NT2/D1 (cell line): ENCODE measurements at regions not wholly inside any gene's neighbourhood (a gene's known extent, or its start where the extent isn't known, plus 50 kb on each side); places are given as distances from the start of the nearest gene placed in this dataset.

Source experiments
- DNase-seq: peaks from one replicate; pipeline ENCODE4 v3.0.0-alpha.2; 2011; ENCODE audit warnings: low read depth, low spot score
- H3K27me3 ChIP-seq: 2 replicates; pipeline ENCODE4 v1.6.0; 2011; ENCODE audit warnings: mild to moderate bottlenecking; ENCODE audit not compliant: insufficient read length, insufficient read depth
- H3K36me3 ChIP-seq: 2 replicates; pipeline ENCODE4 v1.6.1; 2011; ENCODE audit warnings: mild to moderate bottlenecking, low read length, mixed read lengths; ENCODE audit not compliant: insufficient read depth, insufficient read length
- H3K4me1 ChIP-seq: 2 replicates; pipeline ENCODE4 v1.5.1; 2011; ENCODE audit not compliant: insufficient read depth, insufficient read length
- H3K4me3 ChIP-seq: 2 replicates; pipeline ENCODE4 v1.5.1; 2011; ENCODE audit warnings: low read depth; ENCODE audit not compliant: insufficient read length
- H3K9ac ChIP-seq: 2 replicates; pipeline ENCODE4 v1.6.0; 2011; ENCODE audit warnings: low read depth; ENCODE audit not compliant: insufficient read length
- H3K9me3 ChIP-seq: 2 replicates; pipeline ENCODE4 v1.5.1; 2011; ENCODE audit warnings: mild to moderate bottlenecking, low read length; ENCODE audit not compliant: insufficient read depth
- SUZ12 ChIP-seq: IDR thresholded peaks from 2 replicates; pipeline ENCODE4 v1.6.1; 2011; ENCODE audit not compliant: insufficient read length, insufficient read depth; ENCODE audit errors: extremely low read depth
- YY1 ChIP-seq: IDR thresholded peaks from 2 replicates; pipeline ENCODE4 v1.6.1; 2011; ENCODE audit not compliant: insufficient read length, insufficient read depth
- ZNF274 ChIP-seq: IDR thresholded peaks from 2 replicates; pipeline ENCODE4 v1.6.1; 2011; ENCODE audit warnings: mild to moderate bottlenecking, low read depth, low read length

GRCh38 chr5:67478337-67478736 lies 281.7 kb upstream of the CD180 start:
- Histone ChIP-seq H3K4me1 (no peaks in the 10 kb centered on the region), H3K27me3 (no peaks in the 10 kb centered on the region), H3K9me3 (no peaks in the 10 kb centered on the region), H3K36me3 (no peaks in the 10 kb centered on the region), H3K4me3 (no peak overlapping the region), H3K9ac (no peak overlapping the region)
- TF ChIP-seq ZNF274 (no peak), YY1 (no peak), SUZ12 (no peak)
- no peak for DNase-seq

GRCh38 chr5:67476995-67477394 lies 280.4 kb upstream of the CD180 start:
- Histone ChIP-seq H3K9ac (no peak overlapping the region), H3K4me1 (no peaks in the 10 kb centered on the region), H3K4me3 (no peak overlapping the region), H3K27me3 (no peaks in the 10 kb centered on the region), H3K9me3 (no peaks in the 10 kb centered on the region), H3K36me3 (no peaks in the 10 kb centered on the region)
- DNase-seq, result no peak
- TF ChIP-seq YY1 (no peak), ZNF274 (no peak), SUZ12 (no peak)

- Histone ChIP-seq H3K9ac (no peak overlapping the region), H3K4me1 (no peaks in the 10 kb centered on the region), H3K9me3 (no peaks in the 10 kb centered on the region), H3K4me3 (no peak overlapping the region), H3K36me3 (no peaks in the 10 kb centered on the region), H3K27me3 (no peaks in the 10 kb centered on the region)
- no peak for DNase-seq
- TF ChIP-seq ZNF274 (no peak), SUZ12 (no peak), YY1 (no peak)
Measured at GRCh38 chr5:67476531-67476930, 279.9 kb upstream of the CD180 start.

- no peaks in the 10 kb centered on the region for H3K9me3 ChIP-seq
- no peak overlapping the region for H3K4me3 ChIP-seq
- no peaks in the 10 kb centered on the region for H3K36me3 ChIP-seq
- no peak for TF ChIP-seq YY1
- TF ChIP-seq ZNF274, result no peak
- no peak for TF ChIP-seq SUZ12
- DNase-seq, result no peak
- no peak overlapping the region for H3K9ac ChIP-seq
- no peaks in the 10 kb centered on the region for H3K27me3 ChIP-seq
- H3K4me1 ChIP-seq, result no peaks in the 10 kb centered on the region
Measured at GRCh38 chr5:67475489-67475888, 278.9 kb upstream of the CD180 start.

- no peaks in the 10 kb centered on the region for H3K27me3 ChIP-seq
- no peaks in the 10 kb centered on the region for H3K36me3 ChIP-seq
- DNase-seq, result no peak
- H3K4me3 ChIP-seq, result no peak overlapping the region
- H3K9me3 ChIP-seq, result no peaks in the 10 kb centered on the region
- TF ChIP-seq SUZ12 (no peak), YY1 (no peak), ZNF274 (no peak)
- H3K9ac ChIP-seq, result no peak overlapping the region
- no peaks in the 10 kb centered on the region for H3K4me1 ChIP-seq
Measured at GRCh38 chr5:67474597-67475238, 278.1 kb upstream of the CD180 start.

GRCh38 chr5:67467110-67467509 lies 270.5 kb upstream of the CD180 start:
- Histone ChIP-seq H3K9me3 (no peaks in the 10 kb centered on the region), H3K4me1 (no peaks in the 10 kb centered on the region), H3K27me3 (no peaks in the 10 kb centered on the region), H3K4me3 (no peak overlapping the region), H3K36me3 (no peaks in the 10 kb centered on the region), H3K9ac (no peak overlapping the region)
- TF ChIP-seq YY1, result no peak
- DNase-seq, result no peak

- Histone ChIP-seq H3K4me3 (no peak overlapping the region), H3K9ac (no peak overlapping the region), H3K4me1 (no peaks in the 10 kb centered on the region), H3K9me3 (no peaks in the 10 kb centered on the region), H3K27me3 (no peaks in the 10 kb centered on the region), H3K36me3 (no peaks in the 10 kb centered on the region)
- DNase-seq, result no peak
- no peak for TF ChIP-seq ZNF274
- no peak for TF ChIP-seq YY1
- no peak for TF ChIP-seq SUZ12
Measured at GRCh38 chr5:67465537-67466207, 269.1 kb upstream of the CD180 start.

- DNase-seq, result no peak
- H3K9ac ChIP-seq, result no peak overlapping the region
- no peaks in the 10 kb centered on the region for H3K9me3 ChIP-seq
- no peak for TF ChIP-seq SUZ12
- no peak for TF ChIP-seq YY1
- TF ChIP-seq ZNF274, result no peak
- no peaks in the 10 kb centered on the region for H3K4me1 ChIP-seq
- no peaks in the 10 kb centered on the region for H3K36me3 ChIP-seq
- H3K4me3 ChIP-seq, result no peak overlapping the region
- H3K27me3 ChIP-seq, result no peaks in the 10 kb centered on the region
Measured at GRCh38 chr5:67462147-67462546, 265.5 kb upstream of the CD180 start.
